ENCODE measurements at regions not wholly inside any gene's neighbourhood (a gene's known extent, or its start where the extent isn't known, plus 50 kb on each side); places are given as distances from the start of the nearest gene placed in this dataset.

GRCh38 chr17:79288950-79289349, 214.3 kb downstream of the ENGASE start:
- TF ChIP-seq CTCF (IDR thresholded peaks at IDR 0.05; ENCODE audit: insufficient read depth, low read length, poor library complexity, severe bottlenecking) (no peak), EZH2phosphoT487 (conservative IDR thresholded peaks at IDR 0.05; ENCODE audit: low read length) (no peak)

All from SU-DHL-6 (cell line).